GM19324 (cell line): ENCODE measurements at regions not wholly inside any gene's neighbourhood (a gene's known extent, or its start where the extent isn't known, plus 50 kb on each side); places are given as distances from the start of the nearest gene placed in this dataset.

Source experiments
- ATAC-seq: cut with Tn5 transposase; IDR thresholded peaks from one replicate; pipeline ENCODE4 v1.9.1; 2021; ENCODE audit warnings: mild to moderate bottlenecking, moderate library complexity; ENCODE audit not compliant: unreplicated experiment, low FRiP score

- ATAC-seq: no peak
These were observed 119.0 kb upstream of the CPSF6 start for GRCh38 chr12:69120354-69120753.

GRCh38 chr12:69123311-69123710, 116.1 kb upstream of the CPSF6 start:
- no peak for ATAC-seq

- ATAC-seq: no peak
These were observed 115.3 kb upstream of the CPSF6 start for GRCh38 chr12:69123919-69124638.

GRCh38 chr12:69129017-69129416, 110.4 kb upstream of the CPSF6 start:
- no peak for ATAC-seq

- ATAC-seq: no peak
These were observed 109.8 kb upstream of the CPSF6 start for GRCh38 chr12:69129564-69129963.

GRCh38 chr12:69130064-69130463, 109.3 kb upstream of the CPSF6 start:
- no peak for ATAC-seq

GRCh38 chr12:69131077-69131476, 108.3 kb upstream of the CPSF6 start:
- ATAC-seq: no peak

- ATAC-seq: no peak
These were observed 102.3 kb upstream of the CPSF6 start for GRCh38 chr12:69136931-69137613.

- ATAC-seq: no peak
These were observed 98.3 kb upstream of the CPSF6 start for GRCh38 chr12:69141074-69141473.

- ATAC-seq: no peak
These were observed 90.1 kb upstream of the CPSF6 start for GRCh38 chr12:69149270-69149669.

GRCh38 chr12:69150083-69150795, 89.1 kb upstream of the CPSF6 start:
- no peak for ATAC-seq

GRCh38 chr12:69150796-69151127, 88.6 kb upstream of the CPSF6 start:
- ATAC-seq: no peak

- no peak for ATAC-seq
These were observed 88.1 kb upstream of the CPSF6 start for GRCh38 chr12:69151254-69151764.

GRCh38 chr12:69154585-69155363, 84.6 kb upstream of the CPSF6 start:
- ATAC-seq: no peak

GRCh38 chr12:69157023-69157655, 82.2 kb upstream of the CPSF6 start:
- peak; percentile 95 for ATAC-seq

GRCh38 chr12:69161829-69162228, 77.5 kb upstream of the CPSF6 start:
- no peak for ATAC-seq

- ATAC-seq: no peak
These were observed 75.5 kb upstream of the CPSF6 start for GRCh38 chr12:69163681-69164362.

GRCh38 chr12:69167648-69168165, 71.7 kb upstream of the CPSF6 start:
- no peak for ATAC-seq

- no peak for ATAC-seq
These were observed 71.0 kb upstream of the CPSF6 start for GRCh38 chr12:69168363-69168762.
